ENCODE measurements at regions not wholly inside any gene's neighbourhood (a gene's known extent, or its start where the extent isn't known, plus 50 kb on each side); places are given as distances from the start of the nearest gene placed in this dataset.

DNA sequence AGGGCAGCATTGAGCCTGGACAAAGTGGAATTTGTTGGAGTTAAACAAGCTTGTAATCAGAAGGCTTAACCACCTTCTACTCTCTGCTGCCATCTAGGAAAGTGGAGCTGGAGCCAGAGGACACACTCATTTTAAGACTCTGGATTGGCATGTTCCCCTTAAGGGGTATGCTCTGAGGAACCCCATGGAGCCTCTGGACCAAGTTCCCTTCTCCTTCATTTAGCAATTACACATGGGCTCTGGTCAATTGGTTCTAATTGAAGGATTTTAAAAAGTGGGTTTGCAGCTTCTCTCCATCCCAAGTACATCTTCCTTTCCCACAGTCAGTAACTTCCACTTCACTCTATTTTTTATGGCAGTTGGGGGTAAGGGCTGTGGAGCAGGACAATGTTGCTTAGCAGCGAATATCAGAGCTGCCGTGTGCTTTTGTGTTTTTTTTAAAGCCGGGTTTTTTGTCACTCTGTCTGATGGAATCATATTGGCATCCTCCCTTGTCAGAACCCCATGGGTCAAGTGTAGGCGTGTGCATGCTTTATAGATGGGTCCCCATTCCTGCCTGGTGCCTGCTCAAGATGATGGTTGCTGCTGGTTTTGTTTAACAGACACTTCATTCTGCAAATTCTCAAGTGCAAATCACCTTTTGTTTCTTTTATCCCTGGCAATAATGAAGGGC lies 330.7 kb upstream of the ADAMTSL1 start:
- DNase-seq (ENCODE audit: low read depth, low spot score) = no peak

DNA sequence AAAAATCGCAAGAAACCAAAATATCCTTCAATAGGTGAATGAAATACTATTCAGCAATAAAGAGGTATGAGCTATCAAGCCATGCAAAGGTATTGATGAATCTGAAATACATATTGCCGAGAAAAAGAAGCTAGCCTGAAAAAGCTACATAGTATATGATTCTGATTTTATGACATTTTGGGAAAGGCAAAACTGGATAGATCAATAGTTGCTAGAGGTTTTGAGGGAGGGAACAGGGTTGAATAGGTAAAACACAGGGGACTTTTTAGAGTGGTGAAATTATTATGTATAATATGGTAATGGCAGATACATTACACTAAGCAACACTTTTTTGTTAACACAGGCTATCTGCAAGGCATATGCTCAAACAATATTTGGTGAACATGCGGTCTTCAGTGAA lies 327.6 kb upstream of the ADAMTSL1 start:
- no peak for DNase-seq (ENCODE audit: low read depth, low spot score)

DNA sequence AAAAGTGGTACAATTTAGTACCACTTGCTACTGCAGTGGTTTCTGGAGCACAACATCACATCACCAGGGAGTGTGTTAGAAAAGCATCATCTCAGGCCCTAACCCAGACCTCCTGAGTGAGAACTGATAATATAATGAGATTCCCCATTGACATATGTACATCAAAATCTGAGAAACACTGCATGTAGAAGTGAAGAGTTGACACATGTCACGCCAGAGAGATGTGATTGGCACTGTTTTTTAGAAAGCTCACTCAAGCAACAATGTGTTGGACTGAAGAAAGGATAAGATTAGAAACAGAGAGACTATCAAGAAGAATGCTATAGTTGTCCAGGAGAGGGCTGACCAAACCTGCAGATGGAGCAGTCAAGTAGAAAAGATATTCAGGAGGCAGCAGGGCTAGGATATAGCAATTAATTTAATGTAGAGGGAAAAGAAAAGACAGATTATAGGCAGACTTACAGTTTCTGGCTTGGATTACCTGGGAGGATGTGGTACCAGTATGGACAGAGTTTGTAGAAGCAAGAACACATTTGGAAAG lies 324.4 kb upstream of the ADAMTSL1 start:
- no peak for DNase-seq (ENCODE audit: low read depth, low spot score)

DNA sequence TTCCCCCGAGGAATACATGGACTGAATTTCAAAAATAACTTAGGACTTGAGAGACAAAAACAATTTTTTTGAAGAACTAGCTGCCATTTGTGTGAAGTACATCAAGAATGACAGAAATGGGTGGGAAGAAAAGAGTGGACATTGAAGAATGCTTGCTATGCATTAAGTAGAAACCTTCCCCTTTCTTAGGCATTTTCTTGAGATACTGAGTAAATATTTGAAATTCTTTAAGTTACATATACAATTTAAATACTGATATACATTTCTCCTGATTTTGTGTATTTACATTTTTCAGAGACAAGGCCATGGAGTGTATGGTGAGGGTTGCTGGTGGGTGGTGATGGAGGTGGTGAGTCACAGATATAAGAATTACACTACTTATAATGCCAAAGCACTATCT lies 319.3 kb upstream of the ADAMTSL1 start:
- DNase-seq (ENCODE audit: low read depth, low spot score) = no peak

DNA sequence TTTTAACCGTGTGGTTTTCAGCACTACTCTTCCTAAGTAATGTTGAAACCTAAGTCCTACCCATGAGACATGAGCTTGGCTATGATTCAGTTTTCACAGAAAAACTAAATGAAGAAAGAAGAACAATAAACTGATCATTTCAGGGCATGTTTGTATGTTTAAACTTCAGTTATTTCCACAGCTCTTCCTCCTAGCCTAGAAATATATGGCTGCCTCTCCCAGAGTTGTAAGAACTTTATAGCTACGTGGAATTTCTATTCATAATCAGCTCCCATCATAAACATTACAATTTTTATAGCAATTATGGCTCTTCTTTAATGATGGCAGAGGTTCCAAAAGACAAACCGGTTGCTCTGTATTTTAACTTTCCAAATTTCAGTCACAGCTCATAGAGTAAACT lies 314.7 kb upstream of the ADAMTSL1 start:
- DNase-seq (ENCODE audit: low read depth, low spot score) = no peak

DNA sequence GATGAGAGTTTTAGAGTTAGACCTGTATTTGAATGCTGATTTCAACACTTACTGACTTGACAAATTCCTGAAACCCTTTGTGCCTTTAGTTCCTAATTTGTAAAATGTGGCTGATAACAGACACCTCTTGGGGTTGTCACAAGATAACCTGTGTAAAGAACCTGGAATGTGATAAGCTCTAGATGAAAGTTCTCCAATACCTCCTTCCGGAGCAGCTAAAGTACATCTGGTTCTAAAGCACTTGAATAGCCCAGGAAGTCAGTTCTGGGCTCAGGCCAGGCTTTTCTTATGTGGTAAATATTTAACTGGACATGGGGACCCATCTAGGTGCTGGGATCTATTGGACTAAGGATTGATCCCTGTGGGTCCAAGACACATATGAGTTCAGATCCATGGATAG lies 310.8 kb upstream of the ADAMTSL1 start:
- DNase-seq (ENCODE audit: low read depth, low spot score) = no peak

DNA sequence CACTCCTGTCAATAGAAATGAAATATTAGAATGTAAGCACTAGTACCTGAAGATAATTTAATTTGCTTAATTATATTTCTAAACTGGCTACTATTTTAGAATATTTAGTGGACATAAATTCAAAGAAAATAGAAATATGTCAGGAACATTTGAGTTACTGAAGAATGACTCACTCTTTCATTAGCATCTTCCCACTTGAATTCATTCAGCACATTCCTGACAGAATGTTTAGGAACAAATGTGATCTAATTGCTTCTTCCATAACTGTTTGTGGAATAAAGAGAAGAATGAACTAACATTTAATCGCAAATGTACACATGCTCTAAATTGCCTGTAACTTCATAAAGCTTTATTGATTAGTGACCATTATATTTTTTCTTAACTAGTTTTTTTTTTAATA lies 306.2 kb upstream of the ADAMTSL1 start:
- no peak for DNase-seq (ENCODE audit: low read depth, low spot score)

DNA sequence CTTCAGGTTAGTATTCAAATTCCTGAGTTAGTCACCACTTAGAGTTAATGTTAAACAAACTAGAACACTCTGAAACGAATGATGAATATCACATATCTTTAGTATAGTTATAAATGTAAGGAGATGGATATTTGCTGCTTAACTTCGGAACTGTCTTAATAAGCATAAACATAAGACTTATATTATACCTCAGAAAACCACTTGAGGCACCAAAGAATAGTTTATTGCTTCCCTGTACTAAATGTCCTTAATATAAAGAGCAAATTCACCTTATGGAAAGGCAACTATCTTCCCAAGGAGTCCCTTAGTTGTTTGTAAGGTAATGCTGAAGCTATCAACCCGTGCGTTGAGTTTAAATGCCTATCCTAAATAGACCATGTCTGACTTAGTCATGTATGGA lies 300.0 kb upstream of the ADAMTSL1 start:
- no peak for DNase-seq (ENCODE audit: low read depth, low spot score)

DNA sequence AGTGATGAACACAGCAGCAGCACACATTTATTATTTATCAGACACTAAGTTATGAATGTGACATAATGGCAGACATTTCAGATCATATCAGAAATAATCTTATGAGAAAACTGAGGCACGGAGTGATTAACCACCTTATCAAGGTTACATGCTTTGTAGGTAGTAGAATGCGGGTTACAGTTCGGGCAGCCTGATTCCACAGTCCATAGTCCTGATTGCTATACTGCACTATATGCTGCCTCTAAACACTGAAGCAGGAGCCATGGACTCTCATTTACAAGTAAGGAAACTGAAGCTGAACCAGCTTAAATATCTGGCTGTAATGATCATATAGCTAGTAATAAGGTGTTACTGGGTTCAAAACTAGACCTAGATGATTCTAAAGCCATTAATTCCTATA lies 291.3 kb upstream of the ADAMTSL1 start:
- DNase-seq (ENCODE audit: low read depth, low spot score) = no peak

DNA sequence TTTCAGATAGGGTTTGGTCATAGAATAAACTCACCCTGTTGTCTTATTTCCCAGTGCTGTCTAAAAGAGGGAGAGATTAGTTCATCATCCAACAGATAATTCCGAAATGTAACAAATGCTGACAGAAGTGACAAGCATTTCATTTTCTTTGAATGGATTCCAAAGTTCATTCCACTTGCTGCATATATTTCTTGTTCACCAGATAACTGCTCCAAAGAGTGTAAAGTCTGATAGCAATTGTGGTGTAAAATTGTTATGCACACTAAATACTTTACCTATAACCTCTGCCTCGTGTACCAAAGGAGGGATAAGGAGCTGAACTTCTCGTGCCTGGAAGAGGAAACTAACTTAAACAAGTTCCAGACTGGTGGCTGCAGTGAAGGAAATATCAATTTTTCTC lies 290.0 kb upstream of the ADAMTSL1 start:
- DNase-seq (ENCODE audit: low read depth, low spot score) = no peak

DNA sequence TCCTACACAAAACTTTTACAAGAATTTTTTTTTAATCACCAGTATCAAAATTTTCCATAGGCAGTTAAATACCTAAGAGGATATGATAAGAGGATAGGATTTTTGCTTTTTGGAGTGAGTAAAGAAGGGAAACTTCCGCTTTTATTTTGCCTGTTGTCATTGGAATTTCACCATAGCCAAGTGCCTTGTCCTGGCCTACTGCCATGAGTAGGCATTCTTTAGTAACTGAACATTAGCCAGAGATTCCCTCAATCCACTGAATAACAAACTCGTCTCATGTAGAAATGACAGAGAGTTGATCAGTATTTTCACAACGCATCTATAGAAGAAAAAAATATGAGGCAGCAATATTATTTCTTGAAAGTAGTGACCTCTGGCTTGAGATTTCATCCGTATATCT lies 289.6 kb upstream of the ADAMTSL1 start:
- no peak for DNase-seq (ENCODE audit: low read depth, low spot score)

DNA sequence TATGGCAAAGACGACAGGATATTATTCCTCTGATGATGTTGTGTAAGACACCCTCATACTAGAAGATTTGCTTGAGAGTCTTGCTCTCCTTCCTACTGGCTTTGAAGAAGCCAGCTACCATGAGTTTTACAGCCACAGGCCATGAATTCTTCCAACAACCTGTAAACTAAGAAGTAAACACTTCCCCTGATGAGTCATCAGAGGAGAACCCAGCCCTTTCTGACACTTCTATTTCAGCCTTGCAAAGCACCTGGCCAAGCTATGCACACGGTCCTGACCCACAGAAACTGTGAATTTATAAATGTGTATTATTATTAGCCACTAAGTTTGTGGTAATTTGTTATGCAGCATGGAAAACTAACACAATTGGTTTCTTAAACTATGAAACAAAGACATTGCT lies 288.8 kb upstream of the ADAMTSL1 start:
- DNase-seq (ENCODE audit: low read depth, low spot score) = peak; percentile 14

DNA sequence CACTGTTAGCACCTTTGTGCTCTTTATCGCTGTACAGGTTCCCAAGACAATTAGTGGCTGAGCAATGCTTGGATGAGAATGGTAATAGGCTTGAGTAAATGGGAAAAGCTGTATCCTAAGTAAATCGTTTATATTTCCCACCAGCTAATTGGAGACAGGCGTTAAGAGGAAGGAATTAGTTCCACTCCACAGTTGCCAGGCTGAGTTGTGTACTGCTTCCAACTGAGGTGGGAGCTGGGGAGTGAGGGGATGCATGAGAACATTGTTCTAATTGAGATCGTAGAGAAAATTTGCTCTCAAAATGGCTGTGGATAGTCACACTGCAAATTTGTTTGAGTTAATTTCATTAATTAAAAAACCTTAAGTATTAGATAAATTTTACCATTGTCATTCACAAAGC lies 285.0 kb upstream of the ADAMTSL1 start:
- no peak for DNase-seq (ENCODE audit: low read depth, low spot score)

DNA sequence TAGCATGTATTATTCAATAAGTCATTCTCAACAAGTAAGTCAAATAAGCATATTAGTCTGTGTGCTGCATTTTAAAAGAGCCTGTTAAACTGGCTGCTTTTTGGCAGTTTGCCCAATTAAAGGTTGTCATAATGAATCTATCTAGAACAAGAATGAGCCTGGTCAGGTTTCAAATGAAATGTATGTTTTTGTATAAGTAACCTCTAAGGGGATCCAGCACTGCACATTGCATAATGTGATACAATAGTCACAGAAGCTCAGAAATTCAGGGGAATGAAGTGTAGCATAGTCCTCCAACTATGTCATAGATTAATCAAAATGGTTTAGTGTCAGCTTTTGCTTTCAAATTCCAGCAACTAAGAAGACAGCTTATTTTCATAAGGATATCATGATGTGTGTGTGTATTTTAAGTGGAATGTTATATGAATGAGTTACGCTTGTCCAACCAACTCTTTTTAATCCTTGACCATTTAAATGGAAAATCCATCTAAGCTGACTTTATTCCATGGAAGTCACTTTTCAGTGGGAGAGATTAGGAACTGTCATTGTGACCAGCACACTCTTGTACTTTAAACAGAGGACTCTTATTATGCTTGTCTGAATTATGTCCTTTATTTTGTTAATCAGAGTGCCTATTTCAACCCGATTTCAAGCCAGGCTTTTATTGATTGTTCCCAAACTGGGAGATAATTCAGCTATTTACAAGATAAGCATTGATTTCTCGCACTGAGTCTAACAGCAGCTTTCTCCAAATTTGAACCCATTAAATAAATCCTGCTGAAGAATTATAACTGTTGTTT lies 283.9 kb upstream of the ADAMTSL1 start:
- no peak for DNase-seq (ENCODE audit: low read depth, low spot score)

DNA sequence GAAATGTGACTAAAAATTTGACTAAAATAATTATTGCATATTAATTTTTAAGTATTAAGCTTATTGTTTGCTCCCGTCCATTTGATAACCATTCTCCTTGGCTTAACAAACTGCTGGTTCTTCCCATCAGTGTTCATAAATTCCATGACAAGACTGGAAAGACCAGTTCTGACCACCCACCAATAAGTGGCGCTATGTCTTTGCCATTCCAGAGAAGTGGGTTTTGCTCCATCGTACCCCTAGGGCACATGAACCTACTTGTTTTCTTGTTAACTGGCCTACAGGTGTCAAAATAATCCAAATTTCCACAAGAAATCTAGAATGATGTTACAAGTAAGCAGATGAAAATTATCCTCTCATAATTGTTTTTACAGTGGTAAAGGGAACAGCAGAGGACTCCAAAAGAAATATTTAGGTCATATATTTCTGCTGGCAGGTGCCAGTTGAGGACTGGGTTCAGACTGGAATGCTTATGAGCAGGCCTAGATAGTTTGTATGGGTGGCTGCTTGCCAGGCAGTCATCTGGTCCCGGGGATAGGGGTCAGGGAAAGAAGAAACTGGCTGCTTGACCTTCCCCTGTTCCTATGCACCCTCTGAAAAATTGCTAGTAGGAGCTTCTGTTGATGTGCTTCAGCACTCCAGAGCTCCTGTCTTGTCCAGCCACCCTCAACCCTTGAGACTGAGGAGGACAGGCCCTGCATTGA lies 283.1 kb upstream of the ADAMTSL1 start:
- DNase-seq (ENCODE audit: low read depth, low spot score) = no peak

DNA sequence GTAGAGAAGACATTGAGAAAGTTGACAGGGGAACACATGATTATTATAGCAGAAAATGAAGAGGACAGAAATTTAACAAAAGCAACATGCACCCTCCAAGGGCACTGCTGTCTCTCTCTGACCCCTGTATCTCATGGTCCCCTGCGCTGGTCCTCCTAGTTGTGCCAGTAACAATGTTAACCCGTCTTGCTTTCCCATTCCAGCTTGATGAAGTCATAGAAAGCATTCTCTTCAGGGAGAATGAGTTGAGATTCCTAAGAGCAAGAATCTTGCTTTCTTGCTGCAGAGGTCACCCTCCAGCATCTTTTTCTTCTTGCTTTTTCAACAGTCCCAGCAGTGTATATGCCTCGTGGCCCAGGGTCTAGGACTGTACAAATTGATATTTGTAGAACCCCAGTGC lies 279.6 kb upstream of the ADAMTSL1 start:
- no peak for DNase-seq (ENCODE audit: low read depth, low spot score)

DNA sequence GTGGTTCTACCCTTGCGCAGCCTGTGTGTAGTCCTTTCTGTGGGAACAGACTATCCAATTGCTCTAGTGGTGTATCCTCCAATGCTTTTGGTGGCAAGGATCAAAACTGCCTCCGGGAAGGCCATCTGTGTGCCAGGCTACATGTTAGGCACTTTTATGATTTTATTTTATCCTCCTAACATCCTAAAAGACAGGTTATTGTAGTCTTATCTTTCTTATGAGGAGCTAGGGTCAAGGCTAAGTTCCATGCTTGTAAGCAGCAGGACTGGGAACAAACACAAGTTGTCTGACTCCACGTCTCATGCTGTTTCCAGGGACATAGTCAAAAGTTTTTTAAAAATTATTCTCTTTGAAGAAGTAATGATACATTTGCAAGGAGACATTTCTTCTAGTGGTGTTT lies 278.7 kb upstream of the ADAMTSL1 start:
- no peak for DNase-seq (ENCODE audit: low read depth, low spot score)

DNA sequence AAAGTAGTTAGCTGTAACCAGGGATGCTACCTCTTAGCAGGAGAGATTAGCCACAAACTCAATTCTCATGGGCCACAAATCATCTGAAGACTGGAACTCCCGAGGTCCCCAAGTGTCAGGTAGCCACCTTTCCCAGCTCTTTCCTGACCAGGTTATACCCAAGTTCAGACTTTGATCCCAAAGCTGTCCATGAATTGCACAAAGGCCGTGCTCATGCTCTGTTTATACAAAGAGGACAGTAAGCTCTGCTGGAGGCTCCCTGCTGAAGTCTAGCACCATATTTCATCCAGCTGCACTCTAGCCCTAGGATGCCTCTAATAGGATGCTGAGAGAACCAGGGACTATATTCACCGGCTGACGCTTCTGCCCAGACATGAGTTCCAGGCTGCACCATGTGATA lies 271.0 kb upstream of the ADAMTSL1 start:
- no peak for DNase-seq (ENCODE audit: low read depth, low spot score)

DNA sequence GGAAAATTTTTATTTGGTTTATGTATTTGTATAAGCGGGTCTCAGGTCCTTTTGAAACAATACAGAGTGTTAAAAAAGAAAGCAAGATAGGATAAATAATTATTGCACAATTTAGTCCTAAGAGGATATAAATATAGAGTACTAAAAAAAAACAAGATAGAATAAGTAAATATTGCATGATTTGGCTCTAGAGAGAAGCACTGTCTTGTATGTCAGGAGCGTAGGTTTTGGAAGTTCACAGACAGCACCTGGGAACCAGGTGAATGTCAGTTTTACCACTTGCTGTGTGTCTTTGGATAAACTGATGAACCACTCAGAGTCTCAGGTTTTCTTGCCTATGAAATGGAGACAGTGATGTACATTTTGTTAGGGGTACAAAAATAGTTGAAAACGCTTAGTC lies 266.2 kb upstream of the ADAMTSL1 start:
- DNase-seq (ENCODE audit: low read depth, low spot score) = no peak

DNA sequence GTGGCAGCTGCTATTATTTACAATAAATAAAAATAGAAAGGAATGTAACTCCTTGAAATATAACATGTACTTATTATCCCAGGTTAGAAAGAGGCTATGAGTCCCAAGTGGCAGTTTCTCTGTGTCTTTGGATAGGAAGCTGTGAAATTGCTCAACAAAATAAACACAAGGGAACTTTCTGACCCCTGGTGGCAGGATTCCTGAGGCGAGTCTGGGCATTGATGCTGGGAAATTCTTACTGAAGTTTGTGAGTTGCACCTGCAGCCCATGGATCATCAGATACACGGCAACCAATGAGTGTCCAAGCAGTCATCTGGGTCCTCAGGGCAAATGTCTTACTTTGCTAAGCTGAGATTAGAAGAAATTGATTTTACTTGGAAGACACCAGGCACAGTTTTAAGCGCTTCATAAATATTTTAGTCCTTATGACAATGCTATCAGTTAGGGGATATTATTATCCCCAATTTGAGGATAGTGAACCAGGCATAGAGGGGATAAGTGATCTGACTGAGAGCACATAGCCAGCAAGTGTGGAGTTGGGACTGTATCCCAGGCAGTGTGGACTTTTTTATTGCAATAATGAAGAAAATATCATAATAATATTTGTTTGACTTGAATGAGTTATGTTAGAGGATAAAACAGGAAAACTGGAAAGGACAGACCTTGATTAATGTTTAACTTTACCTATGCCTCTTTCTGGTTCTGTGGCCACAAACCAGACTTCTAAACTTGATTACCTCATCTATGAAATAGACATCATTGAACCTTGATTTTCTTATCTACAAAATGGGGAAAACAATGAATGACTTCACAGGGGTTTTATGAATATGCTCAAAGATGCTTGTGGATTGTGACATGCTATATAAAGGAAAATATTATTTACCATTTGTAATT lies 265.5 kb upstream of the ADAMTSL1 start:
- DNase-seq (ENCODE audit: low read depth, low spot score) = peak; percentile 57

DNA sequence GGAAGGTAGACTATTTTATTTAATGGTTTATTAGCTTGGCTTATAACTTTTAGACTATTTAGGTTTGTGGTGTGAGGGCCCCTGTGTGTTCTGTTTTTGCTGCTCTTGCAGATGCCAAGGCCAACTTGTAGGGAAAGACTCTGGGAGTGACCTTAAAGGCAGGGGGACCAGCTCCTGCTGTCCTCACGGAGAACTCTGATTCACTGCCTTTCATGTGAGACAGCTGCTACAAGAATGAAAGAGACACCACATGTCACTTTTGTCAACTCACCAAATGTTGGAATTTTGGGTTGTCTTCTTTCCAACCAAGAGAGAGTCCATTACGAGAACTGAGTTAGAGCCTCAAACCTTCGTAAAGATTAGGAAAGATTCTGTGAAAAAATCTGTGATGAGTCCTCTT lies 258.3 kb upstream of the ADAMTSL1 start:
- no peak for DNase-seq (ENCODE audit: low read depth, low spot score)

DNA sequence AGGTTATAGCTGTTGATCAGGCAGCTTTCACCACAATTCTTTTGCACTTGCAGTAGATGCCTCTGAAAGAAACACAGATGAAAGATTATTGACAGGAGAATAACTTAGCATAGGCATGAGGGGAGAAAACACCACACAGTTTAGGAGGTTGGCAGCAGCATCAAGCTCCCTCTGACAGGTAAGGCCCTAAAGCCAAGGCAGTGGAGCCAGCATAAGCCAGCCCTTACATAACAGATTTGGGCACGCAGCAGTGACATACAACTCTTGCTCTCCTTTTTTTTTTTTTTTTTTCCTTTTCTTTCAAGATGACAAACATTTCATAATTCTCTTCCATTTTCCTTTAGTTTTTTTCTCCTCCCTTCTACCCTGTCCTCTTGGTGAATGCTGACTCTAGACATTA lies 257.6 kb upstream of the ADAMTSL1 start:
- DNase-seq (ENCODE audit: low read depth, low spot score) = no peak

Measured in ELF-1 (cell line).